K562 (cell line): ENCODE measurements at regions not wholly inside any gene's neighbourhood (a gene's known extent, or its start where the extent isn't known, plus 50 kb on each side); places are given as distances from the start of the nearest gene placed in this dataset.

Experiments
- ATAC-seq: fragments of 200-7000 bp; cut with Tn5 transposase; 3 replicates; pipeline ENCODE4 v1.9.1; 2020; ENCODE audit warnings: moderate library complexity
- BruUV-seq: library from RNA; stranded (reverse); fragments of 400-500 nt; replicated peaks from 2 replicates; lab custom pipeline; 2021; lab: Mats Ljungman, UMichigan
- CTCF ChIA-PET: fragments of 300-600 bp; formaldehyde crosslinking; extraction: SDS; loops from one replicate; lab custom pipeline; 2021; ENCODE audit warnings: low intra/inter-chr PET ratio; lab: Yijun Ruan, JAX
- POLR2A ChIA-PET: fragments of 300-600, 350-650 bp; sonication (Branson Sonifier 250); formaldehyde crosslinking; extraction: SDS; loops from one replicate; lab custom pipeline; 2021; ENCODE audit warnings: antibody characterized with exemption, inconsistent platforms; lab: Yijun Ruan, JAX
- DNase-seq, 4 experiments: peaks; one replicate each; pipeline versions ENCODE4 v3.0.0 to v3.0.0-alpha.2; 2011 to 2018; ENCODE audit warnings: low spot score in 3 of 4, mixed read lengths in 3 of 4; ENCODE audit errors: extremely low read depth in 1 of 4
- FAIRE-seq: peaks from 2 replicates; lab custom pipeline; 2011; peaks lifted over from hg19 to GRCh38; lab: Jason Lieb, UNC
- H2AFZ ChIP-seq: 2 replicates; pipeline ENCODE4 v1.6.0; 2011; ENCODE audit warnings: low read depth, low read length, control low read depth, inconsistent platforms
- H3K27ac ChIP-seq: fragments of 200-600 bp; 3 replicates; pipeline ENCODE4 v1.8.0; 2011; ENCODE audit warnings: low read depth, mild to moderate bottlenecking, control low read depth, inconsistent platforms, low read length, moderate library complexity, mixed read lengths; ENCODE audit errors: extremely low read depth
- H3K27me3 ChIP-seq, 2 experiments: fragments of 300-600 bp in 1 of 2; 2 replicates in 1 of 2; 3 replicates in 1 of 2; pipeline versions ENCODE4 v1.6.0 to v1.8.0; 2011; ENCODE audit warnings: inconsistent platforms in 2 of 2, low read length in 2 of 2, mild to moderate bottlenecking in 1 of 2, mixed read lengths in 1 of 2, moderate library complexity in 1 of 2; ENCODE audit not compliant: control insufficient read depth in 2 of 2, insufficient read depth in 2 of 2
- H3K36me3 ChIP-seq: fragments of 300-600 bp; 3 replicates; pipeline ENCODE4 v1.8.0; 2011; ENCODE audit warnings: mild to moderate bottlenecking, low read length, inconsistent platforms; ENCODE audit not compliant: control insufficient read depth, insufficient read depth
- H3K4me1 ChIP-seq, 2 experiments: fragments of 200-600 bp in 1 of 2; replicated peaks in 1 of 2; 2 replicates in 1 of 2; 3 replicates in 1 of 2; pipeline versions ENCODE4 v1.5.1 to v1.8.0; 2011; ENCODE audit warnings: inconsistent platforms in 2 of 2, low read length in 2 of 2, mild to moderate bottlenecking in 1 of 2, mixed read lengths in 1 of 2, moderate library complexity in 1 of 2; ENCODE audit not compliant: control insufficient read depth in 2 of 2, insufficient read depth in 2 of 2
- H3K4me2 ChIP-seq: 2 replicates; pipeline ENCODE4 v1.6.1; 2011; ENCODE audit warnings: low read length, control low read depth, inconsistent platforms, mixed read lengths; ENCODE audit not compliant: insufficient read depth
- H3K4me3 ChIP-seq: fragments of 200-600 bp; sonication (generic), shearing (Covaris generic); 2 replicates; pipeline ENCODE4 v1.5.1; 2016; ENCODE audit warnings: control low read depth, inconsistent platforms
- H3K79me2 ChIP-seq: fragments of 200-600 bp; 3 replicates; pipeline ENCODE4 v1.8.0; 2011; ENCODE audit warnings: low read length, inconsistent platforms; ENCODE audit not compliant: control insufficient read depth, insufficient read depth
- H3K9ac ChIP-seq, 2 experiments: 2 replicates each; pipeline versions ENCODE4 v1.6.0 to v1.6.1; 2011; ENCODE audit warnings: low read depth in 2 of 2, low read length in 2 of 2, control low read depth in 1 of 2, inconsistent platforms in 1 of 2, mild to moderate bottlenecking in 1 of 2, mixed read lengths in 1 of 2; ENCODE audit not compliant: insufficient read depth in 1 of 2
- H3K9me1 ChIP-seq: one replicate; pipeline ENCODE4 v1.6.0; 2011; ENCODE audit warnings: inconsistent platforms, mild to moderate bottlenecking, low read length, moderate library complexity; ENCODE audit not compliant: control insufficient read depth, insufficient read depth
- H3K9me3 ChIP-seq: replicated peaks from 2 replicates; pipeline ENCODE4 v1.5.1; 2011; ENCODE audit warnings: low read depth, low read length, inconsistent platforms; ENCODE audit not compliant: control insufficient read depth, insufficient read depth
- H4K20me1 ChIP-seq: replicated peaks from 2 replicates; pipeline ENCODE4 v1.6.1; 2011; ENCODE audit warnings: low read length, inconsistent platforms, mixed read lengths; ENCODE audit not compliant: control insufficient read depth, insufficient read depth
- MAFG ChIP-seq: fragments of 450-650 bp; conservative IDR thresholded peaks from 2 replicates; pipeline ENCODE4 v1.6.1; 2016; ENCODE audit warnings: missing genetic modification characterization, missing compliant biosample characterization
- MEF2D ChIP-seq: conservative IDR thresholded peaks from 2 replicates; pipeline ENCODE4 v1.6.1; 2016; ENCODE audit warnings: low read depth, missing genetic modification characterization, missing compliant biosample characterization
- NFE2 ChIP-seq: IDR thresholded peaks from 2 replicates; pipeline ENCODE4 v1.6.1; 2014; ENCODE audit warnings: antibody characterized with exemption, low read depth
- NFXL1 ChIP-seq: fragments of 450-650 bp; formaldehyde crosslinking; IDR thresholded peaks from 2 replicates; pipeline ENCODE4 v1.4.0; 2021; ENCODE audit warnings: mild to moderate bottlenecking
- TAF9B ChIP-seq: fragments of 450-650 bp; IDR thresholded peaks from 2 replicates; pipeline ENCODE4 v1.6.1; 2018; ENCODE audit warnings: mild to moderate bottlenecking; ENCODE audit not compliant: partially characterized antibody
- TCF7L2 ChIP-seq: fragments of 150-350 bp; IDR thresholded peaks from 2 replicates; pipeline ENCODE4 v1.6.1; 2016; ENCODE audit warnings: low read depth, mild to moderate bottlenecking, low read length, moderate library complexity
- TEAD1 ChIP-seq, 2 experiments: fragments of 450-650 bp in 1 of 2; sonication (generic) in 1 of 2; formaldehyde crosslinking; IDR thresholded peaks; 2 replicates each; pipeline versions ENCODE4 v1.4.0 to v1.8.0; 2020 to 2022; ENCODE audit warnings: mild to moderate bottlenecking in 2 of 2, missing genetic modification reagents in 1 of 2
- VEZF1 ChIP-seq: fragments of 200-800 bp; sonication (Bioruptor generic); IDR thresholded peaks from 2 replicates; pipeline ENCODE4 v1.6.1; 2017; ENCODE audit warnings: missing genetic modification characterization, missing compliant biosample characterization
- ZBTB9 ChIP-seq: fragments of 450-650 bp; formaldehyde crosslinking; IDR thresholded peaks from 2 replicates; pipeline ENCODE4 v1.4.0; 2020; ENCODE audit warnings: mild to moderate bottlenecking, moderate library complexity
- ZKSCAN3 ChIP-seq: fragments of 250-450 bp; sonication (Bioruptor Pico); IDR thresholded peaks from 2 replicates; pipeline ENCODE4 v1.4.0; 2020
- ZNF263 ChIP-seq: sonication (generic); formaldehyde crosslinking; IDR thresholded peaks from 2 replicates; pipeline ENCODE4 v1.8.0; 2022; ENCODE audit warnings: mild to moderate bottlenecking, missing genetic modification reagents, borderline replicate concordance
- ZNF766 ChIP-seq: fragments of 200-800 bp; sonication (Bioruptor generic); conservative IDR thresholded peaks from 2 replicates; pipeline ENCODE4 v1.6.1; 2016; ENCODE audit warnings: missing genetic modification characterization, missing compliant biosample characterization
- WGBS: fragments of 100-300 bp; shearing (Covaris generic); methylation state at CpG from one replicate; pipeline ENCODE4 v1.1.6; 2016; ENCODE audit warnings: low coverage, mixed read lengths; ENCODE audit not compliant: insufficient coverage; ENCODE audit errors: missing lambda C conversion rate; 5-methylcytosine and 5-hydroxymethylcytosine counted together
- in situ Hi-C: fragments of 300-500 bp; cut with MboI; formaldehyde crosslinking; loops from 4 replicates; pipeline ENCODE4 v1.15.0; 2018; ENCODE audit warnings: inconsistent platforms, mixed read lengths
- intact Hi-C: fragments of 100-400 bp; cut with micrococcal nuclease; formaldehyde crosslinking; loops from 2 replicates; pipeline ENCODE4 v1.14.2; 2022

DNA sequence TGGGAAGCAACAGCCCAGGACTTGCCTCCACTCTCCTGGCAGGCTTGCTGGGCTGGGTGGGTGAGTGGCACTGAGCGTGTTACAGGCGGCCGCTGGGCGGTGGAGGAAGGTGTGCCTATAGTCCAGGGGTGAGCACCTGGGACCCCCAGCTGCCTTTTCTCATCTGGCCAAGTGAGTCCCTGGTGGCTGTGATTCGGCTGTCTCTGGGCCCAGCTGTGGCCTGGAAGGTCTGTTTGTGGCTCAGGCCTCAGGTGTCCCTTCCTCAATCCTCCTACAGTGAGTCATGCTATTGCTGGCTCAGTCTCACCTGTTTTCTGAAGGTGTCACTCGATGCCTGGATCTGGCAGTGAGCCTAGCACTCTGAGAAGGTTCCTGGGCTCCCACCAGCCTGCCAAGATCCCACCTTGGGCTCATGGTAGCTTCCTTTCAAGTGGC lies 564.2 kb downstream of the PTPRU start:
- DNase-seq (peak in 2 of 4 experiments; percentile 5), FAIRE-seq (no peak), ATAC-seq (no peak)
- Histone ChIP-seq H3K79me2 (no peaks in the 10 kb centered on the region), H3K4me2 (no peak overlapping the region), H3K9me3 (no peaks in the 10 kb centered on the region), H3K9me1 (no peaks in the 10 kb centered on the region), H3K4me1 (peaks cover 7 to 8% of the 10 kb centered on the region in 2 experiments; a peak in 3 of 5 replicates), H4K20me1 (no peaks in the 10 kb centered on the region), H2AFZ (peak overlapping the region; percentile 1; the same call in 1 of the 2 replicates), H3K4me3 (no peak overlapping the region), H3K27me3 (peaks cover 0 to 28% of the 10 kb centered on the region in 2 experiments; a peak in 3 of 5 replicates), H3K9ac (peak overlapping the region in 1 of 2 experiments; percentile 53; a peak in 2 of 4 replicates), H3K36me3 (no peaks in the 10 kb centered on the region), H3K27ac (no peak overlapping the region)
- in situ Hi-C loops = loop anchor here (25.0 kb wide), 1 partner anchor 1363 kb away; no protein-coding TSS in a partner anchor
- intact Hi-C loops = no loop called here
- TF ChIP-seq MEF2D (tag) (no peak), ZBTB9 (CRISPR knock-in tag) (0 out of 2 replicates have a peak, but pooled peaks have one; percentile 1)
- POLR2A ChIA-PET = interaction anchor here (0.7 kb wide), 1 partner anchor 476 kb away, joined by 3 read pairs; no protein-coding TSS in a partner anchor
- 3% methylated on average over 5 of the region's 6 CpGs for WGBS
- CTCF ChIA-PET = interaction anchor here (0.5 kb wide), 1 partner anchor 585 kb away, joined by 3 read pairs; no protein-coding TSS in a partner anchor
- BruUV-seq = no TSS peak

DNA sequence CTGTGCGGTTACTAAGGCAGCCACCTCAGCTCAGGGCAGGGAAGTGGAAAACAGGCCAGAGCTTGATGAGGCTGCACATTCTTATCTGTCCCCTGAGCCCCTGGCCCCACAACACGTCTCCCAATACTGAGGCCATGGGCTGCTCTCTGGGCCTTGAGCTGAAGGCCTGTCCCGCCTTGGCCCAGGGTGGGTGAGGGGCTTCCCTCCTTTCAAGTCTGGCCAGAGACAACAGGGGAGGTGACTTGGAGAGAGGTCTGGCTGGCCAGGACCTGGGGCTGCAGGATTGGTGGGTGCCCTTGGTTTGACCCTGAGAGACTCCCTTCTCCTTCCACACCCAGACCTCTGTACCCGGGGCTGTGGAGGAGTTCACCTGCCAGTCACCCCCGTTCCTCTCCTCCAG lies 563.8 kb downstream of the PTPRU start:
- Histone ChIP-seq H2AFZ (peak overlapping the region; percentile 1; the same call in 1 of the 2 replicates), H3K79me2 (no peaks in the 10 kb centered on the region), H3K27me3 (peaks cover 0 to 24% of the 10 kb centered on the region in 2 experiments; a peak in 3 of 5 replicates), H3K27ac (no peak overlapping the region), H4K20me1 (no peaks in the 10 kb centered on the region), H3K9me3 (no peaks in the 10 kb centered on the region), H3K9ac (peak overlapping the region in 1 of 2 experiments; percentile 53; a peak in 2 of 4 replicates), H3K9me1 (no peaks in the 10 kb centered on the region), H3K4me1 (peaks cover 7 to 8% of the 10 kb centered on the region in 2 experiments; a peak in 3 of 5 replicates), H3K36me3 (no peaks in the 10 kb centered on the region), H3K4me3 (no peak overlapping the region), H3K4me2 (peak overlapping the region; percentile 3; the same call in 1 of the 2 replicates)
- ChIA-PET CTCF (interaction anchor here (0.5 kb wide), 1 partner anchor 586 kb away, joined by 3 read pairs; no protein-coding TSS in a partner anchor), POLR2A (interaction anchor here (0.7 kb wide), 1 partner anchor 475 kb away, joined by 3 read pairs; no protein-coding TSS in a partner anchor)
- in situ Hi-C loops (loop anchor here (25.0 kb wide), 1 partner anchor 1363 kb away; no protein-coding TSS in a partner anchor), intact Hi-C loops (no loop called here)
- peak; percentile 68 for ATAC-seq
- WGBS = 5% methylated on average over 5 of the region's 5 CpGs
- DNase-seq = peak; percentile 6 to 34 (median 10)
- no peak for FAIRE-seq
- BruUV-seq = no TSS peak
- 0 out of 4 replicates have a peak, but pooled peaks of 1 of the 2 experiments have one; percentile 10 for TF ChIP-seq TEAD1 (CRISPR knock-in tag; IDR thresholded peaks at IDR 0.05)
- peak; percentile 58; the same call in 1 of the 2 replicates for TF ChIP-seq NFE2
- no peak for TF ChIP-seq NFXL1 (CRISPR knock-in tag)
- TF ChIP-seq MAFG (tag) = peak; percentile 58
- TF ChIP-seq ZNF766 (CRISPR knock-in tag) = 0 out of 2 replicates have a peak, but pooled peaks have one; percentile 50
- no peak for TF ChIP-seq TCF7L2
- peak; percentile 23; the same call in 1 of the 2 replicates for TF ChIP-seq VEZF1
- no peak for TF ChIP-seq TAF9B
- no peak for TF ChIP-seq ZNF263 (CRISPR knock-in tag)
- no peak for TF ChIP-seq ZKSCAN3 (CRISPR knock-in tag)
